Ovary (tissue), 7 donors: ENCODE measurements at regions not wholly inside any gene's neighbourhood (a gene's known extent, or its start where the extent isn't known, plus 50 kb on each side); places are given as distances from the start of the nearest gene placed in this dataset.

Experiments
- DNase-seq, 5 donors: peaks; one replicate each; pipeline ENCODE4 v3.0.0-alpha.2; 2019 to 2020
- H3K27ac ChIP-seq, 2 donors: fragments of 200-600 bp; one replicate each; pipeline versions ENCODE4 v1.5.1 to v1.8.0; 2019 to 2022
- H3K27me3 ChIP-seq: fragments of 200-600 bp; one replicate; pipeline ENCODE4 v1.8.0; 2022
- H3K36me3 ChIP-seq: fragments of 200-600 bp; sonication (generic); one replicate; pipeline ENCODE4 v1.5.1; 2019
- H3K4me1 ChIP-seq: one replicate; pipeline ENCODE4 v1.8.1; 2013; ENCODE audit warnings: mild to moderate bottlenecking, moderate library complexity; ENCODE audit not compliant: insufficient read depth
- H3K4me3 ChIP-seq: fragments of 200-600 bp; sonication (generic); one replicate; pipeline ENCODE4 v1.5.1; 2017
- H3K9me3 ChIP-seq, 2 donors: fragments of 200-600 bp in 1 of 2; sonication (generic) in 1 of 2; one replicate each; pipeline versions ENCODE4 v1.5.1 to v1.8.1; 2013 to 2019; ENCODE audit warnings: mild to moderate bottlenecking in 1 of 2, moderate library complexity in 1 of 2
- CTCF ChIP-seq, 3 donors: fragments of 450-650 bp in 2 of 3; fragments of 200-600 bp in 1 of 3; IDR thresholded peaks; one replicate each; pipeline versions ENCODE4 v1.5.1 to v1.8.0; 2016 to 2022; ENCODE audit warnings: antibody characterized with exemption in 3 of 3, mild to moderate bottlenecking in 1 of 3
- EP300 ChIP-seq: sonication (generic); formaldehyde crosslinking; IDR thresholded peaks from one replicate; pipeline ENCODE4 v1.6.1; 2017; ENCODE audit warnings: antibody characterized with exemption
- POLR2A ChIP-seq: fragments of 450-650 bp; IDR thresholded peaks from one replicate; pipeline ENCODE4 v1.6.1; 2017; ENCODE audit warnings: antibody characterized with exemption, mild to moderate bottlenecking, moderate library complexity
- WGBS, 3 donors: extraction: QIAGEN DNeasy Blood & Tissue Kit in 1 of 3; methylation state at CpG; one replicate each; pipeline versions ENCODE4 v1.1.5 to v1.1.7; 2013 to 2017; 5-methylcytosine and 5-hydroxymethylcytosine counted together
- intact Hi-C, 4 donors: fragments of 100-400 bp; cut with DNase I; formaldehyde crosslinking; loops; one replicate each; pipeline versions ENCODE4 v1.11.0 to v1.15.1; 2022 to 2023
- donor health status: DM: no; HTN: no; CAD: no; lungs with moderate emphysema.
- donor health status: DM: no; HTN: no; CAD: no.
- donor health status: Bipolar disorder and iron deficiency.
- donor health status: DM: no; HTN: no; CAD: no.
- donor health status: DM: yes; HTN: yes; CAD: no.

- H3K36me3 ChIP-seq: no peaks in the 10 kb centered on the region
- WGBS, 3 donors: 43 to 60% (median 49%) methylated on average over 5 of the region's 5 CpGs
- H3K9me3 ChIP-seq: no peaks in the 10 kb centered on the region
- intact Hi-C loops: no loop called here
- H3K4me3 ChIP-seq: no peak overlapping the region
- TF ChIP-seq CTCF (IDR thresholded peaks at IDR 0.05): no peak
- H3K27ac ChIP-seq: no peak overlapping the region
- no peak for DNase-seq
- H3K4me1 ChIP-seq: peaks cover 4% of the 10 kb centered on the region
- H3K27me3 ChIP-seq: no peaks in the 10 kb centered on the region
Measured at GRCh38 chr16:73163238-73163815, 115.4 kb upstream of the ZFHX3 start.

GRCh38 chr16:73161977-73162376 is 114.0 kb upstream of the ZFHX3 start:
- Histone ChIP-seq H3K4me1 (peaks cover 4% of the 10 kb centered on the region), H3K36me3 (no peaks in the 10 kb centered on the region), H3K27ac (no peak overlapping the region), H3K9me3 (no peaks in the 10 kb centered on the region), H3K4me3 (no peak overlapping the region), H3K27me3 (no peaks in the 10 kb centered on the region)
- intact Hi-C loops: no loop called here
- TF ChIP-seq POLR2A: no peak
- no peak for TF ChIP-seq CTCF (IDR thresholded peaks at IDR 0.05)
- no peak for TF ChIP-seq EP300
- 83 to 89% (median 89%) methylated on average over 4 of the region's 4 CpGs for WGBS, 3 donors
- DNase-seq: no peak

GRCh38 chr16:73159296-73159695 is 111.4 kb upstream of the ZFHX3 start:
- H3K27ac ChIP-seq: no peak overlapping the region
- no peaks in the 10 kb centered on the region for H3K36me3 ChIP-seq
- intact Hi-C loops: no loop called here
- no peak for DNase-seq
- H3K4me3 ChIP-seq: no peak overlapping the region
- H3K27me3 ChIP-seq: no peaks in the 10 kb centered on the region
- WGBS, 3 donors: 89 to 94% (median 91%) methylated on average over 5 of the region's 5 CpGs
- no peaks in the 10 kb centered on the region for H3K9me3 ChIP-seq
- no peak for TF ChIP-seq POLR2A
- no peak for TF ChIP-seq CTCF (IDR thresholded peaks at IDR 0.05)
- TF ChIP-seq EP300: no peak
- H3K4me1 ChIP-seq: no peaks in the 10 kb centered on the region

- no peaks in the 10 kb centered on the region for H3K27me3 ChIP-seq
- H3K9me3 ChIP-seq: no peaks in the 10 kb centered on the region
- no peaks in the 10 kb centered on the region for H3K36me3 ChIP-seq
- no peaks in the 10 kb centered on the region for H3K4me1 ChIP-seq
- 67 to 88% (median 80%) methylated on average over 3 of the region's 3 CpGs for WGBS, 3 donors
- DNase-seq: no peak
- H3K4me3 ChIP-seq: no peak overlapping the region
- intact Hi-C loops: no loop called here
- TF ChIP-seq POLR2A (no peak), EP300 (no peak), CTCF (IDR thresholded peaks at IDR 0.05) (no peak)
- no peak overlapping the region for H3K27ac ChIP-seq
Measured at GRCh38 chr16:73157861-73158260, 109.9 kb upstream of the ZFHX3 start.
